Activated B cell treated with CpG ODN at 0.5 μM for 24 hours (primary cell): ENCODE measurements at regions not wholly inside any gene's neighbourhood (a gene's known extent, or its start where the extent isn't known, plus 50 kb on each side); places are given as distances from the start of the nearest gene placed in this dataset.

Source experiments
- ATAC-seq: fragments of 200-7000 bp; cut with Tn5 transposase; one replicate; pipeline ENCODE4 v1.10.0; 2021; ENCODE audit warnings: low read depth, mild to moderate bottlenecking, moderate library complexity
- CTCF ChIA-PET: fragments of 350-600 bp; sonication (Branson Sonifier 250); formaldehyde crosslinking; loops from one replicate; lab custom pipeline; 2021; ENCODE audit warnings: antibody characterized with exemption; lab: Charles Lee
- POLR2A ChIA-PET: fragments of 350-600 bp; sonication (Branson Sonifier 250); formaldehyde crosslinking; loops from one replicate; lab custom pipeline; 2021; ENCODE audit warnings: antibody characterized with exemption; lab: Charles Lee
- DNase-seq: peaks from one replicate; pipeline ENCODE4 v3.0.0; 2022
- H3K27ac Mint-ChIP-seq: one replicate; pipeline ENCODE4 v1.8.0; 2020; ENCODE audit warnings: mixed read lengths
- H3K27me3 Mint-ChIP-seq: one replicate; pipeline ENCODE4 v1.8.0; 2021; ENCODE audit warnings: mixed read lengths
- H3K36me3 Mint-ChIP-seq: one replicate; pipeline ENCODE4 v1.8.0; 2021; ENCODE audit warnings: low read depth, mixed read lengths
- H3K4me1 Mint-ChIP-seq: one replicate; pipeline ENCODE4 v1.8.0; 2021; ENCODE audit warnings: mixed read lengths
- H3K4me3 Mint-ChIP-seq: one replicate; pipeline ENCODE4 v1.8.0; 2020; ENCODE audit warnings: mild to moderate bottlenecking, mixed read lengths
- H3K9me3 Mint-ChIP-seq: one replicate; pipeline ENCODE4 v1.8.0; 2020; ENCODE audit warnings: mixed read lengths
- intact Hi-C: fragments of 100-400 bp; cut with micrococcal nuclease; formaldehyde crosslinking; loops from one replicate; pipeline ENCODE4 v1.15.1; 2024
- TF ChIP-seq, protein P1 (sequence below): fragments of 200-600 bp; IDR thresholded peaks from one replicate; pipeline ENCODE4 v1.8.0; 2022; ENCODE audit warnings: antibody characterized with exemption, mild to moderate bottlenecking

DNA sequence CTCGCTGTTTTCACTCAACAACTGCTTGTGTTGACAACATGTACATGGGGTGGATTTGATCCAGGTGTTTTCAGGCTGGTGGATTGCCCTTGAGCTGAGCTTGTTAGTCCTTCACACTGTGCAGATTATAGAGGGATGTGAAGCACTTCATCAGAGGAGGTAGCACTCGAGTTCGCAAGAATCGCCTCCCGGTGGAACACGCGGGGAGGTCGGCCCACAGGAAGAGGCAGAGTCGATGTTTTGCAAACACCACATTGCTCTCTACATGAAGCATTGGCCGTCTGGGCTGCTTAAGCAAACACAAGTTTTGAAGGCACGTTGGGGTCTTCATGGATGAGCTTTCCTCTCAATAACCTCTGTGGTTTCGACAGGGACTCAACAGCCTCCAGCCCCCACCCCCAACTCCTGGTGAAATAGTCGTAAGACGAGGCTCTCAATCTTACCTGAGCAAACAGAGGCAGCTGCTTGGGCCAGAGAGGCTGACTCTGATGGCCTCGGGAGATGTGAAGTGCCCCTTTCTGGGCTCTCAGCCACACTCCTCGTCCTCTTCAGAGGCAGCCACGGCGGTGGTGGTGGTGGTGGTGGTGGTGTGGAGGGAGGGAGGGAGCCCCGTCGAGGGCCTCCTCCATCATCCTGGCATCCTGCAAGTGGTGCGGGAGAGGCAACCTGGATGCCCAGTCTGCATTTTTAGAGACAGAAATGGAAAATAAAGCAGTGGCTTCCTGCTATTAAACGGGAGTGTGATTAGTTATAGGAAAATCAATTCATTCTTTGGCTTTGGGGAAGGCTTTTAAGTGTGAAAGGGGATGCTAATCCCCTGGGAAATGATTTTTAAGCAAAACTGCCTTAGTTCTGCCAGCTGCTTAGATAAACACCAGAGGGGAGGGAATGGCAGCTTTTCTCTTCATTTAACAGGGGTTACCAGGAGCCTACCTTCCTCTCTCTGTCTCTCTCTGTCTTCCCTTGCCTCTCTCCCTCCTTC, 552.5 kb upstream of the EEF2KMT start:
- Mint-ChIP-seq H3K4me3 (no peak overlapping the region), H3K27ac (no peak overlapping the region), H3K27me3 (no peaks in the 10 kb centered on the region), H3K4me1 (no peaks in the 10 kb centered on the region), H3K9me3 (peaks cover 5% of the 10 kb centered on the region), H3K36me3 (no peaks in the 10 kb centered on the region)
- TF ChIP-seq, protein P1, sequence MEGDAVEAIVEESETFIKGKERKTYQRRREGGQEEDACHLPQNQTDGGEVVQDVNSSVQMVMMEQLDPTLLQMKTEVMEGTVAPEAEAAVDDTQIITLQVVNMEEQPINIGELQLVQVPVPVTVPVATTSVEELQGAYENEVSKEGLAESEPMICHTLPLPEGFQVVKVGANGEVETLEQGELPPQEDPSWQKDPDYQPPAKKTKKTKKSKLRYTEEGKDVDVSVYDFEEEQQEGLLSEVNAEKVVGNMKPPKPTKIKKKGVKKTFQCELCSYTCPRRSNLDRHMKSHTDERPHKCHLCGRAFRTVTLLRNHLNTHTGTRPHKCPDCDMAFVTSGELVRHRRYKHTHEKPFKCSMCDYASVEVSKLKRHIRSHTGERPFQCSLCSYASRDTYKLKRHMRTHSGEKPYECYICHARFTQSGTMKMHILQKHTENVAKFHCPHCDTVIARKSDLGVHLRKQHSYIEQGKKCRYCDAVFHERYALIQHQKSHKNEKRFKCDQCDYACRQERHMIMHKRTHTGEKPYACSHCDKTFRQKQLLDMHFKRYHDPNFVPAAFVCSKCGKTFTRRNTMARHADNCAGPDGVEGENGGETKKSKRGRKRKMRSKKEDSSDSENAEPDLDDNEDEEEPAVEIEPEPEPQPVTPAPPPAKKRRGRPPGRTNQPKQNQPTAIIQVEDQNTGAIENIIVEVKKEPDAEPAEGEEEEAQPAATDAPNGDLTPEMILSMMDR: no peak
- ChIA-PET POLR2A (no interaction called here), CTCF (no interaction called here)
- ATAC-seq (no peak), DNase-seq (no peak)
- intact Hi-C loops: no loop called here

DNA sequence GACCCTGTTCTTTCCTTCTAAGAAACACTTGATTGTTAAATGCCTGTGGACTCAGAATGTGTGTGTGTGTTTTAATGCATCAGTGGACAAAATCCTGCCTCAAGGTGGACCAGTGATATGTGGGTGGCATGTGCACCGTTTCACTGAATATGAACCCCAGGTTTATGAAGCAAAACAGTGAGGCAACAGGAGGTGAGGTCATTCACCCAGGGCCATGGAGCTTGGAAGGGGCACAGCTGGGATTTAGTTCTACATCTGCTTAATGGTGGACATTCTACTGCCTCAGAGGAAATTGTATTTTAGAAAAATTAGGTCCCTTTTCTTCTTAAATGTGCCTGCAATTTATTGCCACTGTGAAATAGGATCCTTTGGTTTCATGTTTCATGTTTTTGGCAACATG, 549.5 kb upstream of the EEF2KMT start:
- no peak for DNase-seq
- Mint-ChIP-seq H3K27me3 (no peaks in the 10 kb centered on the region), H3K27ac (no peak overlapping the region), H3K4me1 (no peaks in the 10 kb centered on the region), H3K36me3 (no peaks in the 10 kb centered on the region), H3K4me3 (no peak overlapping the region), H3K9me3 (no peaks in the 10 kb centered on the region)
- CTCF ChIA-PET: no interaction called here
- POLR2A ChIA-PET: no interaction called here
- intact Hi-C loops: no loop called here
- TF ChIP-seq, protein P1: no peak
- ATAC-seq: no peak

DNA sequence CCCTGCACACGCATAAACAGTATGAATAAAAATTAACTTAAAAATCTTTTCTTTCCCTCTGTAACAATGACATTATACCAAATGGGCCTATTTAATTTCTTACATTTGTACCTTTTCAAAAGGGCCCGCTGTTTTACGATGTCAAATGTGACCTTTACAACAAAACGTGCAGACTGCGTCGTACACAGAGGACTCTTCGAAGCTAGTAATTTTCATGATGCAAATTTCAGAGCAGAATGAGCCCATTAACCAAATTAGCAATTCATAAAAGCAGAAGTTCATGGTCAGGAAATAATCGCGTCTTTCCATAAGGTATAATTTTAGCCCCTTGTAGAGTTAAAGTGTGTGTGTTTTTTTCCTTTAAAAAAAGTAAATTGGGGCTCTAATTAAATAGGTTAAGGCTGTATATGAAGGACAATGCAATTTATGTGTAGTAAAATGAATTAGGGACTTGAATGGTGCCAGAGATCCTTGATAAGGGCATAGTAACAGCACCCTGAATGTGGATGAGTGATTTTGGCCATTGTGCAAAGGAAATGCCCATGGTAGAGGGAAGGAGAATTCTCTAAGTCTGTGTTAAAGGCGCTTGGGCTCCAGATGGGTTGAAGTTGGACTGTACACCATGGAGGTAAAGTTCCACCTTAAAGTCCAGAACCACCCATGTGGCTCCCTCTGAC, 546.4 kb upstream of the EEF2KMT start:
- Mint-ChIP-seq H3K27me3 (no peaks in the 10 kb centered on the region), H3K27ac (no peak overlapping the region), H3K36me3 (no peaks in the 10 kb centered on the region), H3K4me1 (no peaks in the 10 kb centered on the region), H3K4me3 (no peak overlapping the region), H3K9me3 (peaks cover 4% of the 10 kb centered on the region)
- POLR2A ChIA-PET: no interaction called here
- CTCF ChIA-PET: no interaction called here
- DNase-seq: no peak
- no peak for ATAC-seq
- TF ChIP-seq, protein P1: no peak
- intact Hi-C loops: no loop called here

DNA sequence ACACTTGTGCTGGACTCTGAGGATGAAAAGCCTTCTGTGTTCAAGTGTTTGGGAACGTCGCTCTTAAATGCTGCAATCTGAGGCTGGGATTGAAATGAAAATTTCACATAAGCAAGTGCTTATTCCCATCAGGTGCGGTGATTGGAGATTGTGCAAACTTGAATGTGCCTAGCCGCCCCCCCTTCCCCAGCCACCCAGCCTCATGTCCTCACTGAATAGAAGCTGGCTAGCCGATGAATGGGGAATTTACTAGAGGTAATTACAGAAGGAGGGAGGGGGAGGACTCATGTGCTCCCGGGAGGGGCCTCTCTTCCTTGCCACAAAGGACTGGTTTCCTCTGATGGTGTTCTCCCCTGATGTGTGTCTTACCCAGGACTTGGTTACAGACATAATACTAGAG, 544.8 kb upstream of the EEF2KMT start:
- intact Hi-C loops: no loop called here
- ChIA-PET CTCF (no interaction called here), POLR2A (no interaction called here)
- Mint-ChIP-seq H3K36me3 (no peaks in the 10 kb centered on the region), H3K4me1 (no peaks in the 10 kb centered on the region), H3K27me3 (no peaks in the 10 kb centered on the region), H3K27ac (no peak overlapping the region), H3K9me3 (peaks cover 4% of the 10 kb centered on the region), H3K4me3 (no peak overlapping the region)
- no peak for DNase-seq
- TF ChIP-seq, protein P1: no peak
- ATAC-seq: no peak

DNA sequence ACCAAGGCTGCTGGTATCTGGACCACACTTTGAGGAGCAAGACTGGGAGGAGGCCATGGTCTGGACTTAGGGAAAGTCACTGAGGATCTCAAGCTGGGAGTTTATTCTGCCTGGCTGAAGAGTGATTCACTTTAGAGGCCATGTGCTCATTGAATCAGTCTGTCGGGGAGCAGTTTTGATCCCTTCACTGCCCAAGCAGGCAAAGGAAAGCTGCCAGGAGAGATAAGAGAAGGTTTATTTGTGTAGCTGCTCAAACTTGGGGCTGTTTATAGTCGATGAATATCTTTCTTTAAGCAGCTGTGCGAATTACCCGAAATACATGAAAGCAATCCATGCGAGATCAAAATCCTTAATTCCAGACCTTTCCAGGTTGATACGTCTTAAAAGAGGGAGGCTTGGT, 544.4 kb upstream of the EEF2KMT start:
- ChIA-PET CTCF (no interaction called here), POLR2A (no interaction called here)
- intact Hi-C loops: no loop called here
- DNase-seq: no peak
- Mint-ChIP-seq H3K9me3 (peaks cover 4% of the 10 kb centered on the region), H3K36me3 (no peaks in the 10 kb centered on the region), H3K27ac (no peak overlapping the region), H3K4me1 (no peaks in the 10 kb centered on the region), H3K4me3 (no peak overlapping the region), H3K27me3 (no peaks in the 10 kb centered on the region)
- TF ChIP-seq, protein P1: no peak
- no peak for ATAC-seq
